Vagina (tissue), 2 donors: ENCODE measurements at regions not wholly inside any gene's neighbourhood (a gene's known extent, or its start where the extent isn't known, plus 50 kb on each side); places are given as distances from the start of the nearest gene placed in this dataset.

Experiments used
- CTCF ChIP-seq, 3 experiments: fragments of 450-650 bp in 2 of 3; fragments of 200-600 bp in 1 of 3; sonication (generic) in 1 of 3; IDR thresholded peaks; one replicate each; pipeline ENCODE4 v1.5.1; 2017 to 2019; ENCODE audit warnings: antibody characterized with exemption in 3 of 3, mild to moderate bottlenecking in 2 of 3, moderate library complexity in 2 of 3
- POLR2A ChIP-seq, 2 donors: fragments of 450-650 bp; IDR thresholded peaks; one replicate each; pipeline ENCODE4 v1.6.1; 2017; ENCODE audit warnings: antibody characterized with exemption in 2 of 2, mild to moderate bottlenecking in 2 of 2, moderate library complexity in 2 of 2
- POLR2AphosphoS5 ChIP-seq, 2 donors: sonication (generic); formaldehyde crosslinking; IDR thresholded peaks; one replicate each; pipeline ENCODE4 v1.9.0; 2017; ENCODE audit warnings: antibody characterized with exemption in 2 of 2, mild to moderate bottlenecking in 2 of 2, low read depth in 1 of 2; ENCODE audit not compliant: insufficient read depth in 1 of 2

GRCh38 chr1:193339401-193339800 lies 153.0 kb upstream of the B3GALT2 start:
- TF ChIP-seq CTCF (IDR thresholded peaks at IDR 0.05) (no peak), POLR2A (IDR thresholded peaks at IDR 0.05) (no peak), POLR2AphosphoS5 (IDR thresholded peaks at IDR 0.05; ENCODE audit: insufficient read depth in 1 of 2, low read depth in 1 of 2) (no peak)
